Sigmoid colon (tissue), 4 donors: ENCODE measurements at regions not wholly inside any gene's neighbourhood (a gene's known extent, or its start where the extent isn't known, plus 50 kb on each side); places are given as distances from the start of the nearest gene placed in this dataset.

Experiments
- EP300 ChIP-seq, 4 donors: sonication (generic); formaldehyde crosslinking; IDR thresholded peaks; one replicate each; pipeline ENCODE4 v1.6.1; 2017; ENCODE audit warnings: antibody characterized with exemption in 4 of 4
- POLR2A ChIP-seq, 2 donors: fragments of 450-650 bp; IDR thresholded peaks; one replicate each; pipeline ENCODE4 v1.6.1; 2016; ENCODE audit warnings: antibody characterized with exemption in 2 of 2, mild to moderate bottlenecking in 2 of 2, moderate library complexity in 2 of 2
- TF ChIP-seq, protein P1 (sequence below), 4 experiments: fragments of 450-650 bp in 3 of 4; fragments of 200-600 bp in 1 of 4; IDR thresholded peaks; one replicate each; pipeline ENCODE4 v1.5.1; 2016 to 2019; ENCODE audit warnings: antibody characterized with exemption in 4 of 4, mild to moderate bottlenecking in 3 of 4, moderate library complexity in 2 of 4

DNA sequence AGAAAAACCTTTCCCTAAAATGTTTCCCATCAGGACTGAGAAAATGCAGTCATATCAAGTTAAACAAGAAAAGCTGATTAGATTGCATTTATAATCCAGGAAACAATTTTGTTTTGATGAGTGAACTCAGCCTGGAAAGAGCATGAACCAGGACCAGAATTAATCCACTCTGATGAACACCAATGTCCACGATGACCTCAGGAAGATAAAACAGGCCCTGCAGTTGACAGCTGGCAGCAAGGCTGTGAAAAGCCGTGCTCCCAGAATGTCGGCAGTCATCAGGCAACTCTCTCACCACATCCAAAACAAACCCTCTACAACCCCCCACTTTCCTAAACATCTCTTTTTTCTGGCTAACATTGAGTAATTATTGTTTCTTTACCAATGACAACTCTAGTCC is 74.0 kb upstream of the PROKR2 start:
- TF ChIP-seq, protein P1, sequence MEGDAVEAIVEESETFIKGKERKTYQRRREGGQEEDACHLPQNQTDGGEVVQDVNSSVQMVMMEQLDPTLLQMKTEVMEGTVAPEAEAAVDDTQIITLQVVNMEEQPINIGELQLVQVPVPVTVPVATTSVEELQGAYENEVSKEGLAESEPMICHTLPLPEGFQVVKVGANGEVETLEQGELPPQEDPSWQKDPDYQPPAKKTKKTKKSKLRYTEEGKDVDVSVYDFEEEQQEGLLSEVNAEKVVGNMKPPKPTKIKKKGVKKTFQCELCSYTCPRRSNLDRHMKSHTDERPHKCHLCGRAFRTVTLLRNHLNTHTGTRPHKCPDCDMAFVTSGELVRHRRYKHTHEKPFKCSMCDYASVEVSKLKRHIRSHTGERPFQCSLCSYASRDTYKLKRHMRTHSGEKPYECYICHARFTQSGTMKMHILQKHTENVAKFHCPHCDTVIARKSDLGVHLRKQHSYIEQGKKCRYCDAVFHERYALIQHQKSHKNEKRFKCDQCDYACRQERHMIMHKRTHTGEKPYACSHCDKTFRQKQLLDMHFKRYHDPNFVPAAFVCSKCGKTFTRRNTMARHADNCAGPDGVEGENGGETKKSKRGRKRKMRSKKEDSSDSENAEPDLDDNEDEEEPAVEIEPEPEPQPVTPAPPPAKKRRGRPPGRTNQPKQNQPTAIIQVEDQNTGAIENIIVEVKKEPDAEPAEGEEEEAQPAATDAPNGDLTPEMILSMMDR (IDR thresholded peaks at IDR 0.05) = no peak
- no peak for TF ChIP-seq EP300 (IDR thresholded peaks at IDR 0.05)
- no peak for TF ChIP-seq POLR2A (IDR thresholded peaks at IDR 0.05)
